ENCODE measurements at regions not wholly inside any gene's neighbourhood (a gene's known extent, or its start where the extent isn't known, plus 50 kb on each side); places are given as distances from the start of the nearest gene placed in this dataset.
A peak's percentile ranks its signal among the peaks of the same experiment; 100 is the strongest.

GRCh38 chr6:105596284-105596755 lies 193.4 kb upstream of the PREP start:
- DNase-seq (ENCODE audit: low read depth) (peak; percentile 99), FAIRE-seq (no peak)
- no peaks in the 10 kb centered on the region for H3K27me3 ChIP-seq (ENCODE audit: control insufficient read depth, insufficient read depth, low read length)
- no peaks in the 10 kb centered on the region for H3K36me3 ChIP-seq (ENCODE audit: control insufficient read depth, insufficient read depth, low read length)
- H3K4me3 ChIP-seq (ENCODE audit: low read depth, low read length): no peak overlapping the region
- no peak for TF ChIP-seq CTCF (IDR thresholded peaks at IDR 0.05; ENCODE audit: insufficient read depth, low read length, severe bottlenecking)

DNA sequence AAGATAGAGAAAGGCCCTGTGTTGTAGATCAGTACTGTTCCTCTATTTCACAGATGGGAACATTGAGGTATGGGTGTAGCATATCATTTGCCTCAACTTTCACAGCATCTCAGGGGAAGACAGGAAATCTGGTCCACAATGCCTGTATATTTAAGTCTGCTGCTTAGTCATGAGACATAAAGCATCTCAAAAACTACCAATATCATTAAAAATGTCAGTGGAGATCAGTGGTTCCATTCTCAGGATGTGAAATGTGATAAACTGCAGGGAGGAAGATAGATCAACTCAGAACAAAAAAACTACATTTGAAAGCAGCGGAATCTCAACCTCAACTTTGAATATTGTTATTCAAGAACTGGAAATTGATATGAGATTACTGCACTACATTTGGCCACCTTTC lies 192.9 kb upstream of the PREP start:
- FAIRE-seq (no peak), DNase-seq (ENCODE audit: low read depth) (no peak)
- H3K27me3 ChIP-seq (ENCODE audit: control insufficient read depth, insufficient read depth, low read length): no peaks in the 10 kb centered on the region
- TF ChIP-seq CTCF (IDR thresholded peaks at IDR 0.05; ENCODE audit: insufficient read depth, low read length, severe bottlenecking): no peak
- H3K4me3 ChIP-seq (ENCODE audit: low read depth, low read length): no peak overlapping the region
- H3K36me3 ChIP-seq (ENCODE audit: control insufficient read depth, insufficient read depth, low read length): no peaks in the 10 kb centered on the region

GRCh38 chr6:105594821-105595220 lies 191.9 kb upstream of the PREP start:
- peak; percentile 75 for DNase-seq (ENCODE audit: low read depth)
- FAIRE-seq: no peak
- H3K27me3 ChIP-seq (ENCODE audit: control insufficient read depth, insufficient read depth, low read length): no peaks in the 10 kb centered on the region
- no peaks in the 10 kb centered on the region for H3K36me3 ChIP-seq (ENCODE audit: control insufficient read depth, insufficient read depth, low read length)
- no peak overlapping the region for H3K4me3 ChIP-seq (ENCODE audit: low read depth, low read length)
- TF ChIP-seq CTCF (IDR thresholded peaks at IDR 0.05; ENCODE audit: insufficient read depth, low read length, severe bottlenecking): no peak

GRCh38 chr6:105593805-105594671 lies 191.2 kb upstream of the PREP start:
- DNase-seq (ENCODE audit: low read depth) (no peak), FAIRE-seq (no peak)
- H3K27me3 ChIP-seq (ENCODE audit: control insufficient read depth, insufficient read depth, low read length): no peaks in the 10 kb centered on the region
- TF ChIP-seq CTCF (IDR thresholded peaks at IDR 0.05; ENCODE audit: insufficient read depth, low read length, severe bottlenecking): no peak
- no peaks in the 10 kb centered on the region for H3K36me3 ChIP-seq (ENCODE audit: control insufficient read depth, insufficient read depth, low read length)
- H3K4me3 ChIP-seq (ENCODE audit: low read depth, low read length): no peak overlapping the region

GRCh38 chr6:105593056-105593690 lies 190.3 kb upstream of the PREP start:
- TF ChIP-seq CTCF (IDR thresholded peaks at IDR 0.05; ENCODE audit: insufficient read depth, low read length, severe bottlenecking): no peak
- no peaks in the 10 kb centered on the region for H3K27me3 ChIP-seq (ENCODE audit: control insufficient read depth, insufficient read depth, low read length)
- no peaks in the 10 kb centered on the region for H3K36me3 ChIP-seq (ENCODE audit: control insufficient read depth, insufficient read depth, low read length)
- DNase-seq (ENCODE audit: low read depth) (no peak), FAIRE-seq (no peak)
- H3K4me3 ChIP-seq (ENCODE audit: low read depth, low read length): no peak overlapping the region

All from bronchial epithelial cell (primary cell).